Caco-2 (cell line): ENCODE measurements at regions not wholly inside any gene's neighbourhood (a gene's known extent, or its start where the extent isn't known, plus 50 kb on each side); places are given as distances from the start of the nearest gene placed in this dataset.

Source experiments
- BruUV-seq: library from RNA; stranded (reverse); fragments of 400-500 nt; replicated peaks from 2 replicates; lab custom pipeline; 2021; lab: Mats Ljungman, UMichigan
- CTCF ChIA-PET: fragments of 300-600 bp; sonication (Branson Sonifier 250); formaldehyde crosslinking; loops from one replicate; lab custom pipeline; 2022; ENCODE audit warnings: antibody characterized with exemption; lab: Charles Lee
- POLR2A ChIA-PET: fragments of 300-600 bp; sonication (Branson Sonifier 250); formaldehyde crosslinking; loops from one replicate; lab custom pipeline; 2022; ENCODE audit warnings: antibody characterized with exemption; lab: Charles Lee
- DNase-seq, 2 experiments: peaks; one replicate each; pipeline versions ENCODE4 v3.0.0 to v3.0.0-alpha.2; 2020 to 2022
- H3K27me3 ChIP-seq: replicated peaks from 2 replicates; pipeline ENCODE4 v1.6.0; 2011; ENCODE audit warnings: low read length; ENCODE audit not compliant: control insufficient read depth, insufficient read depth
- H3K36me3 ChIP-seq: 2 replicates; pipeline ENCODE4 v1.5.1; 2011; ENCODE audit warnings: low read length; ENCODE audit not compliant: control insufficient read depth, insufficient read depth
- H3K4me1 ChIP-seq: fragments of 250-450 bp; sonication (Bioruptor Pico); 2 replicates; pipeline ENCODE4 v1.5.1; 2020; ENCODE audit warnings: mild to moderate bottlenecking
- H3K4me3 ChIP-seq: 2 replicates; pipeline ENCODE4 v1.5.1; 2011; ENCODE audit warnings: low read depth, mild to moderate bottlenecking, control low read depth, low read length
- H3K9me3 ChIP-seq: fragments of 250-450 bp; sonication (Bioruptor Pico); 2 replicates; pipeline ENCODE4 v1.5.1; 2020; ENCODE audit warnings: mild to moderate bottlenecking, moderate library complexity
- H3K27ac Mint-ChIP-seq: one replicate; pipeline ENCODE4 v1.8.0; 2022; ENCODE audit warnings: mixed read lengths; ENCODE audit not compliant: unreplicated experiment
- H3K27me3 Mint-ChIP-seq: one replicate; pipeline ENCODE4 v1.8.0; 2022; ENCODE audit warnings: mixed read lengths; ENCODE audit not compliant: insufficient read depth, unreplicated experiment
- H3K36me3 Mint-ChIP-seq: one replicate; pipeline ENCODE4 v1.8.0; 2022; ENCODE audit warnings: mild to moderate bottlenecking, mixed read lengths; ENCODE audit not compliant: insufficient read depth, unreplicated experiment
- H3K4me1 Mint-ChIP-seq: one replicate; pipeline ENCODE4 v1.8.0; 2022; ENCODE audit warnings: low read depth, mixed read lengths; ENCODE audit not compliant: unreplicated experiment
- H3K4me3 Mint-ChIP-seq: one replicate; pipeline ENCODE4 v1.8.0; 2022; ENCODE audit warnings: mild to moderate bottlenecking, moderate library complexity, mixed read lengths; ENCODE audit not compliant: unreplicated experiment
- H3K9me3 Mint-ChIP-seq: one replicate; pipeline ENCODE4 v1.8.0; 2022; ENCODE audit warnings: mixed read lengths; ENCODE audit not compliant: unreplicated experiment
- CTCF ChIP-seq, 2 experiments: fragments of 200-600 bp in 1 of 2; IDR thresholded peaks; 1 replicate in 1 of 2; 2 replicates in 1 of 2; pipeline versions ENCODE4 v1.5.1 to v1.8.0; 2011 to 2022; ENCODE audit warnings: antibody characterized with exemption in 1 of 2, control low read depth in 1 of 2, inconsistent platforms in 1 of 2, low read depth in 1 of 2, low read length in 1 of 2, mild to moderate bottlenecking in 1 of 2, moderate library complexity in 1 of 2; ENCODE audit not compliant: insufficient read depth in 1 of 2, severe bottlenecking in 1 of 2, unreplicated experiment in 1 of 2
- intact Hi-C: fragments of 100-400 bp; cut with micrococcal nuclease; formaldehyde crosslinking; loops from one replicate; pipeline ENCODE4 v1.10.0; 2022; ENCODE audit not compliant: unreplicated experiment

GRCh38 chr1:43038232-43038935, 79.7 kb upstream of the SLC2A1 start:
- H3K27me3 ChIP-seq: no peaks in the 10 kb centered on the region
- H3K4me3 ChIP-seq: no peak overlapping the region
- Mint-ChIP-seq H3K27ac (peak overlapping the region; percentile 81), H3K9me3 (no peaks in the 10 kb centered on the region), H3K4me3 (no peak overlapping the region), H3K27me3 (no peaks in the 10 kb centered on the region), H3K4me1 (peaks cover 34% of the 10 kb centered on the region), H3K36me3 (no peaks in the 10 kb centered on the region)
- ChIA-PET POLR2A (no interaction called here), CTCF (no interaction called here)
- H3K9me3 ChIP-seq: no peaks in the 10 kb centered on the region
- peaks cover 75% of the 10 kb centered on the region for H3K4me1 ChIP-seq
- no peak for TF ChIP-seq CTCF (IDR thresholded peaks at IDR 0.05; ENCODE audit: insufficient read depth in 1 of 2, low read depth in 1 of 2, low read length in 1 of 2, severe bottlenecking in 1 of 2, unreplicated experiment in 1 of 2)
- intact Hi-C loops: no loop called here
- DNase-seq: no peak
- H3K36me3 ChIP-seq: no peaks in the 10 kb centered on the region
- no TSS peak for BruUV-seq

GRCh38 chr1:43037466-43037865, 78.8 kb upstream of the SLC2A1 start:
- H3K27ac Mint-ChIP-seq: peak overlapping the region; percentile 42

GRCh38 chr1:43036932-43037331, 78.3 kb upstream of the SLC2A1 start:
- Histone ChIP-seq H3K4me3 (no peak overlapping the region), H3K9me3 (no peaks in the 10 kb centered on the region), H3K4me1 (peaks cover 72% of the 10 kb centered on the region), H3K27me3 (no peaks in the 10 kb centered on the region), H3K36me3 (no peaks in the 10 kb centered on the region)
- ChIA-PET CTCF (interaction anchor here (1.3 kb wide), 1 partner anchor 37 kb away, joined by 3 read pairs; no protein-coding TSS in a partner anchor), POLR2A (no interaction called here)
- intact Hi-C loops: no loop called here
- DNase-seq: no peak
- no peak overlapping the region for H3K4me3 Mint-ChIP-seq
- no peaks in the 10 kb centered on the region for H3K9me3 Mint-ChIP-seq
- H3K4me1 Mint-ChIP-seq: peaks cover 23% of the 10 kb centered on the region
- no peaks in the 10 kb centered on the region for H3K36me3 Mint-ChIP-seq
- BruUV-seq: no TSS peak
- H3K27ac Mint-ChIP-seq: peak overlapping the region; percentile 42
- no peak for TF ChIP-seq CTCF (IDR thresholded peaks at IDR 0.05; ENCODE audit: insufficient read depth in 1 of 2, low read depth in 1 of 2, low read length in 1 of 2, severe bottlenecking in 1 of 2, unreplicated experiment in 1 of 2)
- H3K27me3 Mint-ChIP-seq: no peaks in the 10 kb centered on the region

More at GRCh38 chr1:43037466-43037865, 78.8 kb upstream of the SLC2A1 start:
- peaks cover 75% of the 10 kb centered on the region for H3K4me1 ChIP-seq
- Mint-ChIP-seq H3K36me3 (no peaks in the 10 kb centered on the region), H3K4me1 (peaks cover 25% of the 10 kb centered on the region), H3K27me3 (no peaks in the 10 kb centered on the region), H3K9me3 (no peaks in the 10 kb centered on the region), H3K4me3 (no peak overlapping the region)
- H3K9me3 ChIP-seq: no peaks in the 10 kb centered on the region
- intact Hi-C loops: no loop called here
- ChIA-PET CTCF (interaction anchor here (1.3 kb wide), 1 partner anchor 36 kb away, joined by 3 read pairs; no protein-coding TSS in a partner anchor), POLR2A (no interaction called here)
- H3K4me3 ChIP-seq: no peak overlapping the region
- H3K36me3 ChIP-seq: no peaks in the 10 kb centered on the region
- BruUV-seq: no TSS peak
- no peaks in the 10 kb centered on the region for H3K27me3 ChIP-seq
- DNase-seq: no peak
- no peak for TF ChIP-seq CTCF (IDR thresholded peaks at IDR 0.05; ENCODE audit: insufficient read depth in 1 of 2, low read depth in 1 of 2, low read length in 1 of 2, severe bottlenecking in 1 of 2, unreplicated experiment in 1 of 2)
